ENCODE measurements at regions not wholly inside any gene's neighbourhood (a gene's known extent, or its start where the extent isn't known, plus 50 kb on each side); places are given as distances from the start of the nearest gene placed in this dataset.

GRCh38 chr11:133742353-133742752, 103.0 kb downstream of the SPATA19 start:
- TF ChIP-seq GATA2 (IDR thresholded peaks at IDR 0.05; ENCODE audit: low read depth, low read length) (no peak), GATA3 (IDR thresholded peaks at IDR 0.05; ENCODE audit: low read depth, low read length) (no peak)
